Left renal pelvis (tissue), 4 donors: ENCODE measurements at regions not wholly inside any gene's neighbourhood (a gene's known extent, or its start where the extent isn't known, plus 50 kb on each side); places are given as distances from the start of the nearest gene placed in this dataset.

Experiments used
- DNase-seq, 4 donors: peaks; one replicate each; pipeline ENCODE4 v3.0.0-alpha.2; 2013; ENCODE audit warnings: low read depth in 4 of 4, low spot score in 3 of 4

GRCh38 chr1:115426231-115426771, 88.3 kb upstream of the NGF start:
- DNase-seq: peak; percentile 33 to 46 (median 42)

DNA sequence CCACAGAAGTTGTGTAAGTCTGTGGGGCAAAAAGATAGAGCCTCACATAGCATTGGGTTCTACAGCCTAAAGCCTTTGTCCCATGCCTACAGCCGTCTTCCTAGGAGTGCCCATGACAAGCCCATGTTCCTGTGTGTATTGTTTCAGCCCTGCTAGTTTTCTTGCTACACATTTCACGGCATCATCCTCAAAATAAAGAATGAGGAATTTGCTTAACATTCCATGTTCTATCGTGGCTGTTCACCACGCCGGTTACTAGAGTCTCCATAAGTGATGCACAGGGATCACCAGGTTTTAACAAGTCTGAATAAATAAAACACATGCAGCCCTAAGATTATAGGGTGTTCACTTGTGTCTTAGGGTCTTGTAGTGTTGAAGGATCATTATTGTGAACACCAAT, 87.4 kb upstream of the NGF start:
- no peak for DNase-seq

- no peak for DNase-seq
These were observed 85.7 kb upstream of the NGF start for GRCh38 chr1:115423776-115424175.

DNA sequence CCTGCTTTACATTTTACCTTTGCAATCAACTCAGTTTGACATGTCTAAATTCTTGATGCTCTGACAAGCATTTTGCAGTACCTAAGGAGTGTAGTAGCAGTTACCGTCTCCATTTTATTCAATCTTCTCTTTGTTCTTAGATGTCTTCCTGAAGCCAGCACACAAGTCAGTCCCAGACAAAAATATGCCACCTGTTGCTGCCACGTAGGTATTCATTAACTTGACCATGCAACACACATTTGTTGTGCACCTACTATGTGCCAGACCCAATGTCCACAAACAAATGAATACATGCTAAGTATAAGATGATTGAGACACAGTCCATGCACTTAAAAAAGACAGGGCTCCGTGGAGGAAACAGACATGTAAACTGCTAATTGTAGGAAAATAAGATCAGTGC, 81.5 kb upstream of the NGF start:
- no peak for DNase-seq

GRCh38 chr1:115413621-115414020, 75.6 kb upstream of the NGF start:
- no peak for DNase-seq

DNA sequence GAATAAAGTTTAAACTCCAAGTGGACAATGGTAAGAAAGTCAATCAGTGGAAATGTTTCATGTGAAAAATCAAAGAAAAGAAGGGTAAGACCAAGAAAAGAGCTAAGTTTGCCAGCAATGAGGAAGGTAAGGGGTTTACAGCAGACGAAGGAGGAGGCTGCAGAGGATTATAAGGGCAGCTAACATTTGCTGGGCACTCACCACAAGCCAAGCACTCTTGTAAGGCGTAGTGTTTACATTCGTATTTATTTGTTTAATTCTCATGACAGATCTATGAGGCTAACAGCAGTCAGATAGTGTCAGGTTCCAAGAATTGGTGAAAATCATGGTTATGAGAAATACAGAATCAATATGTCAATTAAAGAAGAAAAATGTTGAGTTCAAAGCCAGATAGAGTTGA, 75.2 kb upstream of the NGF start:
- no peak for DNase-seq

DNA sequence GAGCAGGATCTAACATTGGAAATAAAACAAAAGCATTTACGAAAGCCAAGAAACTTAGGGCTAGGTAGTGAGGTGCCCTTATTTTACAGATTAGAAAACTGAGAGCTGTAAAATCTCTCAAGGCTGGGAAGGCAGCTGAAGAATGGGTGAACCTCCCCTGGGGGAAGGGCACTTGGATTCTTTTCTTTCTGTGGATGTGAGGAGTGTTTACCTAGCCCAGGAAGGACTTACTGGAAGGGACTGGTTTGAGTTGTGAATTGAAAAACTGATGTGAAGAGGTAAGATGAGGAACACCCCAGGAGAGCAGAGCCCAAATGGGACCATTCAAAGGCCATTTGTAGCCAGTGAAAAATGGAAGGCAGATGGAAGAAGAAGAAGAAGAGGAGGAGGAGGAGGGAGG, 74.7 kb upstream of the NGF start:
- DNase-seq: no peak

GRCh38 chr1:115412286-115412685, 74.2 kb upstream of the NGF start:
- DNase-seq: no peak

- no peak for DNase-seq
These were observed 73.5 kb upstream of the NGF start for GRCh38 chr1:115411371-115412063.

DNA sequence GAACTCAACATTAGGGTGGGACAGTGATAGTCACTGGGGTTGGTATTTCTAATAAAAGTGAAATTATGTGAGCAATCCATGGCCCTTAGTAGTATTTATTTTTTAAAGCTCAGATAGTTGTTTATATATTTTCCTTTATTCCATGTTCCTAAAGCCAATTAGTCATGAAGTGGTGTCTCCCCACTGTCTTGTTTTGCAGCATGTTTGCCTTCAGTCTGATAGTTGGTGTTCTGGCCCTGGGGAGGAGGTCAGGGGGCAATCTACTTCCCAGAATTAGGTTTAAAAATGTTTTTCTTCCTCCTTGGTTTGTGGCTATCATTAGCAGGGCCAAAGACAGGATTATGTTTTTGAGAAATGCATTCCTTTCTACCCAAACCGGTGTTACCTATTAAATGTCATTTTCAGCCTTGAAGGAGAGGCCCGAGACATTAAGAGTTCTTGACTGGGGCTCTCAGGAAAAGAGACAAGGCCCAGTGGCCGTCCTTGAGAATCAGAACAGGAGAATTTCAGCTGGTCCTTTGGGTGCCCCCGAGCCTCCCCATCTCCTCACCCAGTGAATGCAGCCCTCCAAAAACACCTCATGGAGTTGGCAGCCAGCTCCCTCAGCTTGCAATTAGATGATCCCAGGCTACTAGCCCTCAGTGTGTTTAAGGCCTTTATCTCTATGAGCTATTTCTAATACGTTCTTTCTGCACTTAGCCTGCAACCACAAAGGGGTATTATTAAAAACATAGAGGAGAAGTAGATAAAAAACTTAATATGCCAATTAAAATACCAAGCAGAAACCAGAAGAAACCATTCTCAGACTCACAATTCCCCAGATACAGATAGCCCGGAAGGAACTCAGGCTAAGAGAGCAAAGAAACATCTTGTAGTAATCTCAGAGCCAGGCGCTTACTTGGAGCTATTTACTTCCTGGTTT, 71.3 kb upstream of the NGF start:
- no peak for DNase-seq

DNA sequence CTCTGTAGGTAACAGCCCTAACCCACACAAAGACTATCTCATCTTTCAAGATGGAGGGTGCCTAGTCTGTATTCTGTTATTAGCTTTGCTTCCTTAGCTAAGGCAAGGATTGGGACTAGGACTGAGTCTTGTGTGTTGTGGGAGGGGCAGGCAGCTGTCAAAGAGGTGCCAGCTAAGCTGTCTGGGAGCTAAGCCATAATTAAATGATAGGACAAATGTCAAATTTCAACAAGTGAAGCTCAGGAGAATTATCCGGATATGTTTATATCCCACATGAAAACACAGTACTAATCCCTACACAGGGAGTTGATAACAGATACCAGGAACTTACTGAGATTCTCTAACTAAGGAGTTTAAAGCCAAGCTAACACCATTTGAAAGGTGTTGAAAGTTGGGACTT, 70.5 kb upstream of the NGF start:
- DNase-seq: no peak

GRCh38 chr1:115404911-115405310, 66.9 kb upstream of the NGF start:
- DNase-seq: no peak

- DNase-seq: no peak
These were observed 64.7 kb upstream of the NGF start for GRCh38 chr1:115402753-115403184.

- DNase-seq: no peak
These were observed 63.6 kb upstream of the NGF start for GRCh38 chr1:115401676-115402075.

- DNase-seq: no peak
These were observed 62.8 kb upstream of the NGF start for GRCh38 chr1:115400891-115401290.

GRCh38 chr1:115400426-115400825, 62.4 kb upstream of the NGF start:
- DNase-seq: no peak

DNA sequence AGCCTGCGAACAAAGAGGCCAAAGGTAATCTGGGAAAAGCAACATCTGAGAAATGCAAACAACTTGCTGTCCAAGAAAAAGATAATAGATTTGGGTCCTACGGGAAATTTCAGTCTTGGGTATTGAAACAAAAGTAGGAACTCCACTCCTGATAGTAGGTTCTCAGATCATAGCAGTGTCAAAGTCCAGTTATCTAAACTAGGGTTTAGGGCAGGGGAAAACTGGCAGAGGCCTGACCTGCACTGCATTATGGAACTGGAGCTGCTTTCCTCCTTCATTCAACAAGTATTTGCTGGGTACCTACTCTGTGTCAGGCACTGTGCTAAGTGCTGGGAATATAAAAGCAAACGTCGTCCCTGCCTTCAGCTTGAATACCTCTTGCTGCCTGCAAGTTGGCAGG, 60.7 kb upstream of the NGF start:
- DNase-seq: no peak
